ENCODE measurements at regions not wholly inside any gene's neighbourhood (a gene's known extent, or its start where the extent isn't known, plus 50 kb on each side); places are given as distances from the start of the nearest gene placed in this dataset.

- no peak for TF ChIP-seq EZH2 (IDR thresholded peaks at IDR 0.05)
- no peak for TF ChIP-seq POLR2AphosphoS5 (IDR thresholded peaks at IDR 0.05; ENCODE audit: borderline replicate concordance, low read depth, low read length)
- TF ChIP-seq FOXP2 (optimal IDR thresholded peaks at IDR 0.05; ENCODE audit: control extremely low read depth, extremely low read length, insufficient read depth), result no peak
These were observed 671.9 kb downstream of the RWDD3 start for GRCh38 chr1:95905818-95906395.

Data from SK-N-MC (cell line).